ENCODE measurements at regions not wholly inside any gene's neighbourhood (a gene's known extent, or its start where the extent isn't known, plus 50 kb on each side); places are given as distances from the start of the nearest gene placed in this dataset.

DNA sequence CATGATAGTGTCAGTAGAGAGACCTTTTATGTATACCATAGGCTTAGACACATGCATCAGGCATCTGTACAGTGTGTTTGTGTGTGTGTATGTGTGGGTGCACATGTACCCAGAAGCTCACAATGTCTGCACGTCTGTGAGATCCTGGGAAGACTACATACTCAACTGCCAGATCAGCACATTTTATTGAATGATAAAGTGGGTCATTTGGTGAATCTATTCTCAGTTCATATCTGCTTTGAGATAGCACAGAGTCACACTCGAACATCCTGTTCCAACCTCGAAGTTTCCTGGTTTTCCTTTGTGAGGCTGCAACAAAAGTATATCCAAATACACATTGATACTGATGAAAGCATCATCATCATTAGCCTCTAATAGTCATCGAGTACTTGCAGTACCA lies 63.6 kb downstream of the MAF start:
- no peak for TF ChIP-seq EZH2 (IDR thresholded peaks at IDR 0.05; ENCODE audit: low read length)
- TF ChIP-seq, protein P1, sequence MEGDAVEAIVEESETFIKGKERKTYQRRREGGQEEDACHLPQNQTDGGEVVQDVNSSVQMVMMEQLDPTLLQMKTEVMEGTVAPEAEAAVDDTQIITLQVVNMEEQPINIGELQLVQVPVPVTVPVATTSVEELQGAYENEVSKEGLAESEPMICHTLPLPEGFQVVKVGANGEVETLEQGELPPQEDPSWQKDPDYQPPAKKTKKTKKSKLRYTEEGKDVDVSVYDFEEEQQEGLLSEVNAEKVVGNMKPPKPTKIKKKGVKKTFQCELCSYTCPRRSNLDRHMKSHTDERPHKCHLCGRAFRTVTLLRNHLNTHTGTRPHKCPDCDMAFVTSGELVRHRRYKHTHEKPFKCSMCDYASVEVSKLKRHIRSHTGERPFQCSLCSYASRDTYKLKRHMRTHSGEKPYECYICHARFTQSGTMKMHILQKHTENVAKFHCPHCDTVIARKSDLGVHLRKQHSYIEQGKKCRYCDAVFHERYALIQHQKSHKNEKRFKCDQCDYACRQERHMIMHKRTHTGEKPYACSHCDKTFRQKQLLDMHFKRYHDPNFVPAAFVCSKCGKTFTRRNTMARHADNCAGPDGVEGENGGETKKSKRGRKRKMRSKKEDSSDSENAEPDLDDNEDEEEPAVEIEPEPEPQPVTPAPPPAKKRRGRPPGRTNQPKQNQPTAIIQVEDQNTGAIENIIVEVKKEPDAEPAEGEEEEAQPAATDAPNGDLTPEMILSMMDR (optimal IDR thresholded peaks at IDR 0.05 in 1 of 3, IDR thresholded peaks at IDR 0.05 in 1 of 3, conservative IDR thresholded peaks at IDR 0.05 in 1 of 3; ENCODE audit: extremely low read depth in 1 of 3, insufficient read depth in 2 of 3, low read length in 3 of 3) = no peak
- DNase-seq (ENCODE audit: low read depth, low spot score) (no peak), FAIRE-seq (no peak)
- Histone ChIP-seq H3K9me3 (ENCODE audit: control insufficient read depth, low read depth, low read length) (no peaks in the 10 kb centered on the region), H3K9ac (ENCODE audit: control insufficient read depth, extremely low read depth, insufficient read depth, low read length) (no peak overlapping the region), H3K9me1 (ENCODE audit: control insufficient read depth, extremely low read depth, insufficient read depth, low read length) (no peaks in the 10 kb centered on the region), H3K4me3 (ENCODE audit: control insufficient read depth in 2 of 3, extremely low read depth in 1 of 3, insufficient read depth in 2 of 3, low read depth in 1 of 3, low read length in 3 of 3) (no peak overlapping the region), H4K20me1 (ENCODE audit: control insufficient read depth, extremely low read depth, insufficient read depth, low read length) (no peaks in the 10 kb centered on the region), H3K79me2 (ENCODE audit: control insufficient read depth, insufficient read depth, low read length) (no peaks in the 10 kb centered on the region), H3K4me2 (ENCODE audit: control insufficient read depth, extremely low read depth, insufficient read depth, low read depth, low read length) (no peak overlapping the region), H3K27ac (ENCODE audit: control insufficient read depth, insufficient read depth, low read length) (no peak overlapping the region), H3K27me3 (ENCODE audit: control insufficient read depth, extremely low read depth, insufficient read depth, low read length) (no peaks in the 10 kb centered on the region), H3K4me1 (ENCODE audit: control insufficient read depth, extremely low read depth, insufficient read depth, low read length) (no peaks in the 10 kb centered on the region), H3K36me3 (ENCODE audit: control insufficient read depth in 2 of 2, extremely low read depth in 1 of 2, insufficient read depth in 2 of 2, low read length in 2 of 2) (no peaks in the 10 kb centered on the region), H2AFZ (ENCODE audit: control insufficient read depth, low read length) (no peak overlapping the region)
- dilution Hi-C loops (cut with MboI; ENCODE audit: extremely low pct_ligation_motif_present, low sequenced_read_pairs) = no loop called here

DNA sequence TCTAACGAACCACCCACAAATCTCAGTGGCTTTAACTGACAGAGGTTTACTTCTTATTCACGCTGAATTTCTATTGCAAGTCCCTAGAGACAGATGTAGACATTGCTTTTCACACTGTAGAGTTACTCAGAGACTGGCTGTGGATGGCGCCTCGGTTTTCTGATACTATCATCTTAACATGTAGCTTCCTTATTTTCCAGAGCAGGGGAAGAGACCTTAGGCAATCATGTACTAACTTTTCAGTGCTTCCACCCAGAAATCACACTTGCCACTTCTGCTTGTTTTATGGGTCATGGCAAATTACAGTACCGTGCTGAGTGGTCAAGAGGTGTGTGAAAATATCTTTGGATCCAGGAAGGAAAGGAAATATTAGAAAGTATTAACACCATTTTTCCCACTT lies 65.4 kb downstream of the MAF start:
- Histone ChIP-seq H3K79me2 (ENCODE audit: control insufficient read depth, insufficient read depth, low read length) (no peaks in the 10 kb centered on the region), H3K27me3 (ENCODE audit: control insufficient read depth, extremely low read depth, insufficient read depth, low read length) (no peaks in the 10 kb centered on the region), H4K20me1 (ENCODE audit: control insufficient read depth, extremely low read depth, insufficient read depth, low read length) (no peaks in the 10 kb centered on the region), H3K9me3 (ENCODE audit: control insufficient read depth, low read depth, low read length) (no peaks in the 10 kb centered on the region), H3K4me2 (ENCODE audit: control insufficient read depth, extremely low read depth, insufficient read depth, low read depth, low read length) (no peak overlapping the region), H3K4me1 (ENCODE audit: control insufficient read depth, extremely low read depth, insufficient read depth, low read length) (no peaks in the 10 kb centered on the region), H3K27ac (ENCODE audit: control insufficient read depth, insufficient read depth, low read length) (no peak overlapping the region), H2AFZ (ENCODE audit: control insufficient read depth, low read length) (no peak overlapping the region), H3K9ac (ENCODE audit: control insufficient read depth, extremely low read depth, insufficient read depth, low read length) (no peak overlapping the region), H3K4me3 (ENCODE audit: control insufficient read depth in 2 of 3, extremely low read depth in 1 of 3, insufficient read depth in 2 of 3, low read depth in 1 of 3, low read length in 3 of 3) (no peak overlapping the region), H3K9me1 (ENCODE audit: control insufficient read depth, extremely low read depth, insufficient read depth, low read length) (no peaks in the 10 kb centered on the region), H3K36me3 (ENCODE audit: control insufficient read depth in 2 of 2, extremely low read depth in 1 of 2, insufficient read depth in 2 of 2, low read length in 2 of 2) (no peaks in the 10 kb centered on the region)
- FAIRE-seq = no peak
- no peak for TF ChIP-seq EZH2 (IDR thresholded peaks at IDR 0.05; ENCODE audit: low read length)
- TF ChIP-seq, protein P1 (optimal IDR thresholded peaks at IDR 0.05 in 1 of 3, IDR thresholded peaks at IDR 0.05 in 1 of 3, conservative IDR thresholded peaks at IDR 0.05 in 1 of 3; ENCODE audit: extremely low read depth in 1 of 3, insufficient read depth in 2 of 3, low read length in 3 of 3) = no peak
- dilution Hi-C loops (cut with MboI; ENCODE audit: extremely low pct_ligation_motif_present, low sequenced_read_pairs) = no loop called here
- no peak for DNase-seq (ENCODE audit: low read depth, low spot score)

Data from keratinocyte (primary cell).